DND-41 (cell line): ENCODE measurements at regions not wholly inside any gene's neighbourhood (a gene's known extent, or its start where the extent isn't known, plus 50 kb on each side); places are given as distances from the start of the nearest gene placed in this dataset.

Experiments used
- EZH2 ChIP-seq: IDR thresholded peaks from 3 replicates; pipeline ENCODE4 v1.6.1; 2012; ENCODE audit warnings: borderline replicate concordance, low read depth, mild to moderate bottlenecking, moderate library complexity, low read length, inconsistent platforms; ENCODE audit not compliant: severe bottlenecking
- TF ChIP-seq, protein P1 (sequence below): IDR thresholded peaks from 2 replicates; pipeline ENCODE4 v1.5.1; 2012; ENCODE audit warnings: borderline replicate concordance, low read length, moderate library complexity, mild to moderate bottlenecking; ENCODE audit not compliant: poor library complexity, severe bottlenecking; ENCODE audit errors: extremely low read depth

DNA sequence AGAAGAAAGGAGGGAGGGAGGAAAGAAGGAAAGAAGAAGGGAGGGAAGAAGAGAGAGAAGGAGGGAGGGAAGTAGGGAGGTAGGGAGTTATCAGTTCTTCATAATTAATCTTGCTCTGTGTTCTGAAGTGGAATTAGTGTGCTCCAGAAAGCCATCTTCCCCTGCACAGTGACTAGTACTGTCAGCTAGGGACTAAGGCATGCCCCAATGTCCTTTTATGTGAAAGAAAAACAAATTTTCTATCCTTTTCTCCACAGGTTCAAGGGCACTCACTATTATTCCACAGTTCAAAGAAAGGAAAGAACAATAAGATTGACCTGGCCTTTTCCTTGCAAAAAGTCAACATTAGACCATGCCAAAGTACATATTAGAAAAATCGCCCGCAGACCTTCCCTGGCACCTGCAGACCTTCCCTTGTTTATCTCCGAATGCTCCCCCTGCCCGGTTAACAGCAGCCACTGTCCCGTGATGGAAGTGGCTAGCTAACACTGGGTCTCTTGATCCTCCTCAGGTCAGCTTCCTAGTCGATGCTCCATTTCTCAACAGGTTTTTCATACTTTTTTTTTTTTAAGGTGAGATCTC is 107.2 kb upstream of the EDEM3 start:
- TF ChIP-seq, protein P1, sequence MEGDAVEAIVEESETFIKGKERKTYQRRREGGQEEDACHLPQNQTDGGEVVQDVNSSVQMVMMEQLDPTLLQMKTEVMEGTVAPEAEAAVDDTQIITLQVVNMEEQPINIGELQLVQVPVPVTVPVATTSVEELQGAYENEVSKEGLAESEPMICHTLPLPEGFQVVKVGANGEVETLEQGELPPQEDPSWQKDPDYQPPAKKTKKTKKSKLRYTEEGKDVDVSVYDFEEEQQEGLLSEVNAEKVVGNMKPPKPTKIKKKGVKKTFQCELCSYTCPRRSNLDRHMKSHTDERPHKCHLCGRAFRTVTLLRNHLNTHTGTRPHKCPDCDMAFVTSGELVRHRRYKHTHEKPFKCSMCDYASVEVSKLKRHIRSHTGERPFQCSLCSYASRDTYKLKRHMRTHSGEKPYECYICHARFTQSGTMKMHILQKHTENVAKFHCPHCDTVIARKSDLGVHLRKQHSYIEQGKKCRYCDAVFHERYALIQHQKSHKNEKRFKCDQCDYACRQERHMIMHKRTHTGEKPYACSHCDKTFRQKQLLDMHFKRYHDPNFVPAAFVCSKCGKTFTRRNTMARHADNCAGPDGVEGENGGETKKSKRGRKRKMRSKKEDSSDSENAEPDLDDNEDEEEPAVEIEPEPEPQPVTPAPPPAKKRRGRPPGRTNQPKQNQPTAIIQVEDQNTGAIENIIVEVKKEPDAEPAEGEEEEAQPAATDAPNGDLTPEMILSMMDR, result no peak
- TF ChIP-seq EZH2, result no peak
